ENCODE measurements at regions not wholly inside any gene's neighbourhood (a gene's known extent, or its start where the extent isn't known, plus 50 kb on each side); places are given as distances from the start of the nearest gene placed in this dataset.

DNA sequence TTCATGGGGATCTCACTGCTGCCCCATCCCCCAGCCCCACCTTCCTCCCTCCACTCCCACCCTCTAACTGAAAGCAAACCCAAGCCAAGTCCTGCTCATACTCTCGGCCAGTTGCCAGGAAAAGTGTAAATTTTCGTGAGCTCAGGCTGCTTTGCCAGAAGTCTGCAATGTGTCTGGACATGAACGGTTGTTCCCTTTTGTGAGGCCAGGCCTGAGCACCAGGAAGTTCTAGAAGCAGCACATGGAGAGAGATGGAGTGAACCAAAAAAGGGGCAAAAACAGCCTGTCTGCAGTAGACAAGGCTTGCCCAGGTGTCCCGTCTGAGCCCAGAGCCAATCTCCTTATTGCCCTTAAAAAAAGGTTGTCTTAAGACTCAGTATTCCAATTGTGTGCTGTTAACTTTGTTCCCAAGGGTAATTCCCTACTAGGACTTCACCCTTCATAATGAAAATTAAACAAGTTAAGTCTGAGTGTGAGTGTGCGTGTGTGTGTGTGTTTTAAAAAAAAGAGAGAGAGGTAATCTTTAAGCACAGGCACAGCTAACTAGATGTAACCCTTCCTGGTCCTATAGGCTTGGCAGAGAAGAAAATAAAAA is 247.1 kb downstream of the BCL11A start:
- H3K9me3 ChIP-seq, result no peaks in the 10 kb centered on the region
- H3K4me1 ChIP-seq (ENCODE audit: control insufficient read depth in 1 of 2, low read depth in 2 of 2), result no peaks in the 10 kb centered on the region
- no peak for ATAC-seq (ENCODE audit: insufficient number of reproducible peaks, low FRiP score, low read depth)
- H3K27ac ChIP-seq, result no peak overlapping the region
- H3K27me3 ChIP-seq (replicated peaks; ENCODE audit: insufficient read depth), result no peaks in the 10 kb centered on the region
- DNase-seq (ENCODE audit: low spot score), result no peak
- TF ChIP-seq, protein P1, sequence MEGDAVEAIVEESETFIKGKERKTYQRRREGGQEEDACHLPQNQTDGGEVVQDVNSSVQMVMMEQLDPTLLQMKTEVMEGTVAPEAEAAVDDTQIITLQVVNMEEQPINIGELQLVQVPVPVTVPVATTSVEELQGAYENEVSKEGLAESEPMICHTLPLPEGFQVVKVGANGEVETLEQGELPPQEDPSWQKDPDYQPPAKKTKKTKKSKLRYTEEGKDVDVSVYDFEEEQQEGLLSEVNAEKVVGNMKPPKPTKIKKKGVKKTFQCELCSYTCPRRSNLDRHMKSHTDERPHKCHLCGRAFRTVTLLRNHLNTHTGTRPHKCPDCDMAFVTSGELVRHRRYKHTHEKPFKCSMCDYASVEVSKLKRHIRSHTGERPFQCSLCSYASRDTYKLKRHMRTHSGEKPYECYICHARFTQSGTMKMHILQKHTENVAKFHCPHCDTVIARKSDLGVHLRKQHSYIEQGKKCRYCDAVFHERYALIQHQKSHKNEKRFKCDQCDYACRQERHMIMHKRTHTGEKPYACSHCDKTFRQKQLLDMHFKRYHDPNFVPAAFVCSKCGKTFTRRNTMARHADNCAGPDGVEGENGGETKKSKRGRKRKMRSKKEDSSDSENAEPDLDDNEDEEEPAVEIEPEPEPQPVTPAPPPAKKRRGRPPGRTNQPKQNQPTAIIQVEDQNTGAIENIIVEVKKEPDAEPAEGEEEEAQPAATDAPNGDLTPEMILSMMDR (IDR thresholded peaks at IDR 0.05), result no peak
- no peak overlapping the region for H3K4me3 ChIP-seq
- H3K36me3 ChIP-seq, result no peaks in the 10 kb centered on the region

DNA sequence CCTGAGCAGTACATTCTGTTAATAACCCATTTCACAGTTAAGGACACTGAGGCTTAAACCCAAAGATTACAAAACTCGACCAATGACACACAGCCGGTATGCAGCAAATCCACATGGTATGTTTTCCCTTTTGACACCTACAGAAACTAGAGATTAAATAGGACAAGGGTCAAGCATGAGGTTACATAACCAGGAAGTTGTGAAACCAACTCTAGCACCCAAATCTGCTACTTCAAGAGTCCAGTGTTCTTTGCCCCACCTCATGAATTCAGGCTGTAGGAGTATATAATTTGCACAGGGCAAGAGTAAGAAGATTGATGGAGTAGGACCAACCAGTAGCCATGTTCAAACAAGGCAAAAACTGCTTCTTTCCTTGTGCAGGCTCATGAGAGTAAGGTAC is 249.8 kb downstream of the BCL11A start:
- Histone ChIP-seq H3K9me3 (no peaks in the 10 kb centered on the region), H3K4me3 (no peak overlapping the region), H3K27ac (no peak overlapping the region), H3K36me3 (no peaks in the 10 kb centered on the region), H3K4me1 (ENCODE audit: control insufficient read depth in 1 of 2, low read depth in 2 of 2) (no peaks in the 10 kb centered on the region), H3K27me3 (replicated peaks; ENCODE audit: insufficient read depth) (no peaks in the 10 kb centered on the region)
- TF ChIP-seq, protein P1 (IDR thresholded peaks at IDR 0.05), result no peak
- DNase-seq (ENCODE audit: low spot score) (no peak), ATAC-seq (ENCODE audit: insufficient number of reproducible peaks, low FRiP score, low read depth) (no peak)

DNA sequence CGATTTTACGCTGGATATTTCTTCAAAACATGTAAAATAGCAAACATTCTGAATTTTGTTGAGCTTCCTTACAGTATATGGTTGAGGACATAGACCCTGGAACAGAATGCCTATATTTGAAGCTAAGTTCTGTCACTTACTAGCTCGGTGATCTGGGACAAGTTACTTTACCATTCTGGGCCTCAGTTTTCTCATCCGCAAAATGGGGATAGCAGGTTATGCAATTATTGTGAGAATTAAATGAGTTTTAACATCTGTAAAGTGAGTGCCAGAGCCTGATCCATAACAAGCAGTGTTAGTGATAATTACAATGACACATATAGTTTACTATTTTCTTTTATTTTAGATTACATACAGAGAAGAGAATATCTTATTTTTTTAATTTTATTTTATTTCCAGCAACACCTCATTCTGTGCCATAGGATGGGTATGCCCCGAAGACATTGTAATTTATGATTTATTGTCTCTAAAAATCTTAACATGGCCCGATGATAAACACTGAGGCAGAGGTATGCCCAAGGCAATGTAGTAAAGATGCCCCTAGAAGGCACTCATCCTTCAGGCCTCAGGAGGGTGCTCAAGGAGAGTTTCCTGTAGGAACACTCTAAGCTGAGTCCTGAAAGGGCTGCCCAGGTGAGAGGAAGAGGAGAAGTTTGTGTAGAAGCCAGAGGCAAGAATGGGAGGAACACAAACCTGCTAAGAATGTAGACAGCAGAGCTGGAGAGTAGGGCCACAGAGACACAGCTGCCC is 250.9 kb downstream of the BCL11A start:
- Histone ChIP-seq H3K4me1 (ENCODE audit: control insufficient read depth in 1 of 2, low read depth in 2 of 2) (no peaks in the 10 kb centered on the region), H3K4me3 (no peak overlapping the region), H3K36me3 (no peaks in the 10 kb centered on the region), H3K27me3 (replicated peaks; ENCODE audit: insufficient read depth) (no peaks in the 10 kb centered on the region), H3K9me3 (no peaks in the 10 kb centered on the region), H3K27ac (no peak overlapping the region)
- ATAC-seq (ENCODE audit: insufficient number of reproducible peaks, low FRiP score, low read depth), result no peak
- DNase-seq (ENCODE audit: low spot score), result no peak
- TF ChIP-seq, protein P1 (IDR thresholded peaks at IDR 0.05), result no peak

DNA sequence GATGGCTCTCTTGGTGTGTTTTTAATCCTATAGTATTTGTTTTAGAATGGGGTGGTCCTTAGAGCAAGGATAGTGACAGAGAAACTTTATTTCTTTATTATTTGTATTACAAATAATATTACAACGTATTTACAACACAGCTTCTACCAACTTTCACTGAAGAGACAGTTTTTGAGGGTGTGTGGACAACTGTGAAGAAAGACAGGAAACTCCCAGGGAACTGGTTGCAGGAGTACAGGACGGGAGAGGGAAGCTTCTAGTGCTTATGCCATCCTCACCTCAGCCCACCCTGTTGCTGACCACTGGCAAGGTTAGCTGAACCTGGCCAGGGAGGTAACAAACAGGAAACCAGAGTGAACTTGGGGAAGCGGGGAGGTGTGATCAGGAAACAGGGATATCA is 251.7 kb downstream of the BCL11A start:
- TF ChIP-seq, protein P1 (IDR thresholded peaks at IDR 0.05), result no peak
- no peak for DNase-seq (ENCODE audit: low spot score)
- no peaks in the 10 kb centered on the region for H3K4me1 ChIP-seq (ENCODE audit: control insufficient read depth in 1 of 2, low read depth in 2 of 2)
- H3K27me3 ChIP-seq (replicated peaks; ENCODE audit: insufficient read depth), result no peaks in the 10 kb centered on the region
- H3K27ac ChIP-seq, result no peak overlapping the region
- H3K4me3 ChIP-seq, result no peak overlapping the region
- no peaks in the 10 kb centered on the region for H3K36me3 ChIP-seq
- no peaks in the 10 kb centered on the region for H3K9me3 ChIP-seq
- no peak for ATAC-seq (ENCODE audit: insufficient number of reproducible peaks, low FRiP score, low read depth)

DNA sequence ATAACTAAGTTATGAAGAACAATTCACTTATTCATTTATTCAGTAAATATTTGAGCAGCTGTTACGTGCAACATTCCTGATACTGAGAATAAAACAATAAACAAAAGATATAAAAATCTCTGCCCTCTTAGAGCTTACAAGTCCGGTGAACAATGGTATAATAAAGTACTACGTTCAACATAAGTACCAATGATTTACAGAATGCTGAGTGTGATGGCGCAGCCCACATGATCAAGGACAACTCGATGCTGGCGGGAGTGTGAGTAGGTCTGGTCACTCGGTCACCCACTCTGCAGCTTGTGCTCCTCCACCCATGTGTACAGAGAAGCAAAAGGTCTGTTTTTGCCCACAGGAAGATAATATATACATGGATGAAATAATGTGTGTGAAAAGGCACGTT is 254.3 kb downstream of the BCL11A start:
- ATAC-seq (ENCODE audit: insufficient number of reproducible peaks, low FRiP score, low read depth), result no peak

More for the DNA sequence above, 254.3 kb downstream of the BCL11A start:
- H3K27me3 ChIP-seq (replicated peaks; ENCODE audit: insufficient read depth), result no peaks in the 10 kb centered on the region
- DNase-seq (ENCODE audit: low spot score), result no peak
- H3K27ac ChIP-seq, result no peak overlapping the region
- no peaks in the 10 kb centered on the region for H3K36me3 ChIP-seq
- TF ChIP-seq, protein P1 (IDR thresholded peaks at IDR 0.05), result no peak
- H3K4me3 ChIP-seq, result no peak overlapping the region
- H3K4me1 ChIP-seq (ENCODE audit: control insufficient read depth in 1 of 2, low read depth in 2 of 2), result no peaks in the 10 kb centered on the region
- H3K9me3 ChIP-seq, result no peaks in the 10 kb centered on the region
